HCT116 (cell line): ENCODE measurements at regions not wholly inside any gene's neighbourhood (a gene's known extent, or its start where the extent isn't known, plus 50 kb on each side); places are given as distances from the start of the nearest gene placed in this dataset.

Source experiments
- ATAC-seq: fragments of 200-7000 bp; cut with Tn5 transposase; 2 replicates; pipeline ENCODE4 v1.9.1; 2020; ENCODE audit warnings: mild to moderate bottlenecking, moderate library complexity
- BruUV-seq: library from RNA; stranded (reverse); fragments of 400-500 nt; replicated peaks from 2 replicates; lab custom pipeline; 2021; lab: Mats Ljungman, UMichigan
- CTCF ChIA-PET: fragments of 300-600 bp; sonication (Branson Sonifier 250); formaldehyde crosslinking; loops from one replicate; lab custom pipeline; 2021; ENCODE audit warnings: antibody characterized with exemption; lab: Charles Lee
- POLR2A ChIA-PET: fragments of 300-600, 350-600 bp; sonication (Branson Sonifier 250); formaldehyde crosslinking; loops from one replicate; lab custom pipeline; 2021; ENCODE audit warnings: antibody characterized with exemption; lab: Charles Lee
- RAD21 ChIA-PET, 2 experiments: fragments of 300-600 bp; sonication (Branson Sonifier 250); formaldehyde crosslinking; loops; one replicate each; lab custom pipeline; 2023; ENCODE audit warnings: low total read pairs in 2 of 2; ENCODE audit not compliant: uncharacterized antibody in 2 of 2, unreplicated experiment in 2 of 2, low non-redundant PET in 1 of 2; lab: Charles Lee
- DNase-seq: peaks from one replicate; pipeline ENCODE4 v3.0.0-alpha.2; 2010; ENCODE audit warnings: low read depth, low spot score
- H2AFZ ChIP-seq: fragments of 200-600 bp; shearing (Covaris generic), sonication (generic); 2 replicates; pipeline ENCODE4 v1.6.1; 2017; ENCODE audit warnings: low read depth, mixed run types, mixed read lengths, antibody characterized with exemption, low read length; ENCODE audit not compliant: poor library complexity, severe bottlenecking
- H3K27ac ChIP-seq: 2 replicates; pipeline ENCODE4 v1.5.1; 2012; ENCODE audit warnings: low read depth, low read length
- H3K27me3 ChIP-seq: fragments of 200-600 bp; sonication (generic); 2 replicates; pipeline ENCODE4 v1.6.1; 2016; ENCODE audit warnings: mixed run types, low read length, mixed read lengths; ENCODE audit not compliant: insufficient read depth
- H3K36me3 ChIP-seq, 2 experiments: fragments of 200-500 bp in 1 of 2; fragments of 200-600 bp in 1 of 2; sonication (Bioruptor generic) in 1 of 2; sonication (generic) in 1 of 2; 2 replicates each; pipeline versions ENCODE4 v1.5.1 to v1.6.1; 2014 to 2016; ENCODE audit warnings: low read length in 2 of 2, inconsistent platforms in 1 of 2, mixed read lengths in 1 of 2, mixed run types in 1 of 2; ENCODE audit not compliant: insufficient read depth in 2 of 2, control insufficient read depth in 1 of 2
- H3K4me1 ChIP-seq, 2 experiments: fragments of 200-600 bp in 1 of 2; sonication (generic) in 1 of 2; 2 replicates each; pipeline versions ENCODE4 v1.5.1 to v1.6.1; 2012 to 2017; ENCODE audit warnings: low read length in 2 of 2, inconsistent platforms in 1 of 2, mild to moderate bottlenecking in 1 of 2, mixed read lengths in 1 of 2, mixed run types in 1 of 2, moderate library complexity in 1 of 2; ENCODE audit not compliant: insufficient read depth in 2 of 2, control insufficient read depth in 1 of 2
- H3K4me2 ChIP-seq: fragments of 200-600 bp; sonication (generic); 2 replicates; pipeline ENCODE4 v1.6.1; 2017; ENCODE audit warnings: mixed run types, low read length, mixed read lengths
- H3K4me3 ChIP-seq, 2 experiments: fragments of 200-600 bp in 1 of 2; sonication (generic) in 1 of 2; replicated peaks in 1 of 2; 2 replicates each; pipeline ENCODE4 v1.5.1; 2011 to 2016; ENCODE audit warnings: low read length in 2 of 2, control low read depth in 1 of 2, low read depth in 1 of 2, mild to moderate bottlenecking in 1 of 2, mixed read lengths in 1 of 2, mixed run types in 1 of 2
- H3K79me2 ChIP-seq: fragments of 200-600 bp; sonication (generic); 2 replicates; pipeline ENCODE4 v1.6.1; 2017; ENCODE audit warnings: mild to moderate bottlenecking, mixed run types, low read length, moderate library complexity, mixed read lengths; ENCODE audit not compliant: insufficient read depth
- H3K9ac ChIP-seq: fragments of 200-600 bp; sonication (generic); 2 replicates; pipeline ENCODE4 v1.6.1; 2016; ENCODE audit warnings: low read length, mixed read lengths
- H3K9me2 ChIP-seq: fragments of 200-600 bp; sonication (generic), shearing (Covaris generic); 2 replicates; pipeline ENCODE4 v1.6.1; 2017; ENCODE audit warnings: mixed run types, mild to moderate bottlenecking, moderate library complexity; ENCODE audit not compliant: insufficient read depth
- H3K9me3 ChIP-seq, 2 experiments: fragments of 200-500 bp in 1 of 2; fragments of 200-600 bp in 1 of 2; sonication (Bioruptor generic) in 1 of 2; sonication (generic) in 1 of 2; 2 replicates each; pipeline ENCODE4 v1.6.1; 2014 to 2017; ENCODE audit warnings: low read length in 2 of 2, mixed read lengths in 2 of 2, inconsistent platforms in 1 of 2, low read depth in 1 of 2, mild to moderate bottlenecking in 1 of 2, mixed run types in 1 of 2, moderate library complexity in 1 of 2; ENCODE audit not compliant: control insufficient read depth in 1 of 2, insufficient read depth in 1 of 2
- H4K20me1 ChIP-seq: fragments of 200-600 bp; sonication (generic), shearing (Covaris generic); 2 replicates; pipeline ENCODE4 v1.6.1; 2017; ENCODE audit warnings: mixed run types, mild to moderate bottlenecking, moderate library complexity; ENCODE audit not compliant: insufficient read depth
- ATF3 ChIP-seq: IDR thresholded peaks from 2 replicates; pipeline ENCODE4 v1.6.1; 2012
- CBX3 ChIP-seq: IDR thresholded peaks from 2 replicates; pipeline ENCODE4 v1.6.1; 2012; ENCODE audit warnings: low read depth
- EZH2 ChIP-seq: fragments of 200-600 bp; sonication (generic); IDR thresholded peaks from 2 replicates; pipeline ENCODE4 v1.6.1; 2017; ENCODE audit warnings: antibody characterized with exemption, mixed run types
- JUND ChIP-seq: IDR thresholded peaks from 2 replicates; pipeline ENCODE4 v1.6.1; 2012
- POLR2AphosphoS5 ChIP-seq: IDR thresholded peaks from 2 replicates; pipeline ENCODE4 v1.6.1; 2011; ENCODE audit warnings: mild to moderate bottlenecking, low read depth, low read length, moderate library complexity
- RAD21 ChIP-seq: IDR thresholded peaks from 2 replicates; pipeline ENCODE4 v1.6.1; 2012; ENCODE audit warnings: low read depth, mild to moderate bottlenecking
- SIN3A ChIP-seq: IDR thresholded peaks from 2 replicates; pipeline ENCODE4 v1.6.1; 2012; ENCODE audit warnings: low read depth
- SP1 ChIP-seq: IDR thresholded peaks from 2 replicates; pipeline ENCODE4 v1.6.1; 2012; ENCODE audit warnings: low read depth
- SRF ChIP-seq: IDR thresholded peaks from 2 replicates; pipeline ENCODE4 v1.6.1; 2012; ENCODE audit warnings: low read depth
- TCF7L2 ChIP-seq: IDR thresholded peaks from 2 replicates; pipeline ENCODE4 v1.7.0; 2011; ENCODE audit warnings: borderline replicate concordance, inconsistent platforms; ENCODE audit not compliant: insufficient read depth, insufficient read length; ENCODE audit errors: extremely low read depth
- YY1 ChIP-seq: IDR thresholded peaks from 2 replicates; pipeline ENCODE4 v1.6.1; 2011; ENCODE audit warnings: low read length, low read depth, moderate library complexity, mild to moderate bottlenecking; ENCODE audit not compliant: insufficient replicate concordance; ENCODE audit errors: extremely low read depth
- ZFX ChIP-seq: fragments of 450-650 bp; IDR thresholded peaks from 2 replicates; pipeline ENCODE4 v1.6.1; 2017
- ZNF274 ChIP-seq: fragments of 200-500 bp; sonication (Bioruptor generic); IDR thresholded peaks from 2 replicates; pipeline ENCODE4 v1.6.1; 2014; ENCODE audit warnings: mild to moderate bottlenecking, low read depth, low read length, inconsistent platforms
- intact Hi-C: fragments of 100-400 bp; cut with micrococcal nuclease; formaldehyde crosslinking; loops from 2 replicates; pipeline ENCODE4 v1.10.0; 2022
- TF ChIP-seq, protein P1 (sequence below): IDR thresholded peaks from 2 replicates; pipeline ENCODE4 v1.6.1; 2011; ENCODE audit warnings: mild to moderate bottlenecking, low read length, moderate library complexity; ENCODE audit not compliant: insufficient replicate concordance; ENCODE audit errors: extremely low read depth
- TF ChIP-seq, protein P2 (sequence below), 3 experiments: fragments of 200-600 bp in 1 of 3; sonication (generic) in 1 of 3; IDR thresholded peaks in 2 of 3; conservative IDR thresholded peaks in 1 of 3; 2 replicates each; pipeline ENCODE4 v1.5.1; 2012 to 2017; ENCODE audit warnings: low read depth in 2 of 3, low read length in 2 of 3, antibody characterized with exemption in 1 of 3, borderline replicate concordance in 1 of 3, control low read depth in 1 of 3, mild to moderate bottlenecking in 1 of 3, mixed read lengths in 1 of 3, mixed run types in 1 of 3, moderate library complexity in 1 of 3; ENCODE audit not compliant: insufficient read depth in 1 of 3

- Histone ChIP-seq H3K27me3 (no peaks in the 10 kb centered on the region), H3K4me2 (no peak overlapping the region), H3K9ac (no peak overlapping the region), H2AFZ (no peak overlapping the region), H3K4me3 (no peak overlapping the region), H3K4me1 (no peaks in the 10 kb centered on the region), H3K9me2 (no peaks in the 10 kb centered on the region), H3K79me2 (no peaks in the 10 kb centered on the region), H3K9me3 (peaks cover 36 to 46% of the 10 kb centered on the region in 2 experiments; a peak in 3 of 4 replicates)
- ATAC-seq: no peak
- intact Hi-C loops: no loop called here
- RAD21 ChIA-PET: no interaction called here
- POLR2A ChIA-PET: no interaction called here
- no peak for DNase-seq
- BruUV-seq: no TSS peak
- TF ChIP-seq TCF7L2: no peak
- no peak for TF ChIP-seq ZNF274
- TF ChIP-seq SP1: no peak
- TF ChIP-seq, all 23 proteins: peak for 0
- no peaks in the 10 kb centered on the region for H4K20me1 ChIP-seq
- no peaks in the 10 kb centered on the region for H3K36me3 ChIP-seq
- CTCF ChIA-PET: no interaction called here
- no peak overlapping the region for H3K27ac ChIP-seq
These were observed 1110.6 kb downstream of the SORCS3 start for GRCh38 chr10:105751688-105752087.

DNA sequence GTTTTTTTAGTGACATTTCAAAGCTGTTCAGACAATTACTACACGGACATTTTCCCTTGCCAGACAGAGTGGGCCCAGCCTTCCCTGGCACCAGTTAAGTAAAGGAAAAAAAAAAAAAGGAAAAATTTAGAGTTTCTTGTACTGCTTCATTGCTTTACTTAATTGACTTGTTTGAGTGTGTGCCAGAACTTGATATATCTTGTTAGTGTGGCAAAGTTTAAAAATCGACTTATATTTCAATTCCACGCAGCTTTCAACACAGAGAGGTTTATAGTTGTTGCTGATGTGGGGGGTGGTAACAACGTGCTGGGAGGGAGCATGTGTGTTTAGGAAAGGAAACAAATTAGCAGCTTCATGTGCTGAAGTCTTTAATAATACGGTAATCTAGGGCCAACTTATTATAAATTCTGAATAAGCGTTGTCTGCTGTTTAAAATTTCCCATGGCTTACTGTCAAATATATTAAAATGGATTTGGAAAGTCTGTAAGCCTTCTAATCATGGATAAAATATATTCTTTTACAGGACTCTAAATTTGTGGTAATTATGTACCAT lies 1104.6 kb downstream of the SORCS3 start:
- DNase-seq: no peak
- POLR2A ChIA-PET: interaction anchor here (1.1 kb wide), 1 partner anchor 978 kb away, joined by 3 read pairs; no protein-coding TSS in a partner anchor
- no peaks in the 10 kb centered on the region for H4K20me1 ChIP-seq
- H3K4me3 ChIP-seq: no peak overlapping the region
- H3K4me2 ChIP-seq: no peak overlapping the region
- H3K9me2 ChIP-seq: no peaks in the 10 kb centered on the region
- H2AFZ ChIP-seq: no peak overlapping the region
- intact Hi-C loops: no loop called here
- no peak overlapping the region for H3K9ac ChIP-seq
- no peaks in the 10 kb centered on the region for H3K79me2 ChIP-seq
- no TSS peak for BruUV-seq
- peaks cover 31 to 42% of the 10 kb centered on the region in 2 experiments; a peak in 3 of 4 replicates for H3K9me3 ChIP-seq
- H3K36me3 ChIP-seq: no peaks in the 10 kb centered on the region
- TF ChIP-seq EZH2 (no peak), POLR2AphosphoS5 (no peak), SRF (no peak), RAD21 (no peak), ZFX (no peak), ZNF274 (no peak), SP1 (no peak), YY1 (no peak), JUND (no peak), ATF3 (no peak), SIN3A (no peak), CBX3 (no peak)
- TF ChIP-seq, protein P1, sequence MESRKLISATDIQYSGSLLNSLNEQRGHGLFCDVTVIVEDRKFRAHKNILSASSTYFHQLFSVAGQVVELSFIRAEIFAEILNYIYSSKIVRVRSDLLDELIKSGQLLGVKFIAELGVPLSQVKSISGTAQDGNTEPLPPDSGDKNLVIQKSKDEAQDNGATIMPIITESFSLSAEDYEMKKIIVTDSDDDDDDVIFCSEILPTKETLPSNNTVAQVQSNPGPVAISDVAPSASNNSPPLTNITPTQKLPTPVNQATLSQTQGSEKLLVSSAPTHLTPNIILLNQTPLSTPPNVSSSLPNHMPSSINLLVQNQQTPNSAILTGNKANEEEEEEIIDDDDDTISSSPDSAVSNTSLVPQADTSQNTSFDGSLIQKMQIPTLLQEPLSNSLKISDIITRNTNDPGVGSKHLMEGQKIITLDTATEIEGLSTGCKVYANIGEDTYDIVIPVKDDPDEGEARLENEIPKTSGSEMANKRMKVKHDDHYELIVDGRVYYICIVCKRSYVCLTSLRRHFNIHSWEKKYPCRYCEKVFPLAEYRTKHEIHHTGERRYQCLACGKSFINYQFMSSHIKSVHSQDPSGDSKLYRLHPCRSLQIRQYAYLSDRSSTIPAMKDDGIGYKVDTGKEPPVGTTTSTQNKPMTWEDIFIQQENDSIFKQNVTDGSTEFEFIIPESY: no peak
- TF ChIP-seq, protein P2, sequence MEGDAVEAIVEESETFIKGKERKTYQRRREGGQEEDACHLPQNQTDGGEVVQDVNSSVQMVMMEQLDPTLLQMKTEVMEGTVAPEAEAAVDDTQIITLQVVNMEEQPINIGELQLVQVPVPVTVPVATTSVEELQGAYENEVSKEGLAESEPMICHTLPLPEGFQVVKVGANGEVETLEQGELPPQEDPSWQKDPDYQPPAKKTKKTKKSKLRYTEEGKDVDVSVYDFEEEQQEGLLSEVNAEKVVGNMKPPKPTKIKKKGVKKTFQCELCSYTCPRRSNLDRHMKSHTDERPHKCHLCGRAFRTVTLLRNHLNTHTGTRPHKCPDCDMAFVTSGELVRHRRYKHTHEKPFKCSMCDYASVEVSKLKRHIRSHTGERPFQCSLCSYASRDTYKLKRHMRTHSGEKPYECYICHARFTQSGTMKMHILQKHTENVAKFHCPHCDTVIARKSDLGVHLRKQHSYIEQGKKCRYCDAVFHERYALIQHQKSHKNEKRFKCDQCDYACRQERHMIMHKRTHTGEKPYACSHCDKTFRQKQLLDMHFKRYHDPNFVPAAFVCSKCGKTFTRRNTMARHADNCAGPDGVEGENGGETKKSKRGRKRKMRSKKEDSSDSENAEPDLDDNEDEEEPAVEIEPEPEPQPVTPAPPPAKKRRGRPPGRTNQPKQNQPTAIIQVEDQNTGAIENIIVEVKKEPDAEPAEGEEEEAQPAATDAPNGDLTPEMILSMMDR (IDR thresholded peaks at IDR 0.05 in 2 of 3, conservative IDR thresholded peaks at IDR 0.05 in 1 of 3; ENCODE audit: borderline replicate concordance in 1 of 3, insufficient read depth in 1 of 3, low read depth in 2 of 3, low read length in 2 of 3): no peak
- no peak overlapping the region for H3K27ac ChIP-seq
- RAD21 ChIA-PET: no interaction called here
- H3K27me3 ChIP-seq: no peaks in the 10 kb centered on the region
- ATAC-seq: no peak
- H3K4me1 ChIP-seq: no peaks in the 10 kb centered on the region
- CTCF ChIA-PET: no interaction called here
